Activated CD8-positive, alpha-beta T cell treated with anti-CD3 and anti-CD28 coated beads for 36 hours (primary cell): ENCODE measurements at regions not wholly inside any gene's neighbourhood (a gene's known extent, or its start where the extent isn't known, plus 50 kb on each side); places are given as distances from the start of the nearest gene placed in this dataset.

Experiments
- ATAC-seq: fragments of 200-7000 bp; cut with Tn5 transposase; one replicate; pipeline ENCODE4 v1.10.0; 2021; ENCODE audit warnings: mild to moderate bottlenecking, moderate library complexity
- CTCF ChIA-PET: fragments of 350-600 bp; sonication (Branson Sonifier 250); formaldehyde crosslinking; loops from one replicate; lab custom pipeline; 2021; ENCODE audit warnings: antibody characterized with exemption; lab: Charles Lee
- POLR2A ChIA-PET: fragments of 350-600 bp; sonication (Branson Sonifier 250); formaldehyde crosslinking; loops from one replicate; lab custom pipeline; 2021; ENCODE audit warnings: antibody characterized with exemption; lab: Charles Lee
- DNase-seq: peaks from one replicate; pipeline ENCODE4 v3.0.0-alpha.2; 2020
- H3K27ac Mint-ChIP-seq: one replicate; pipeline ENCODE4 v1.8.0; 2021; ENCODE audit warnings: mild to moderate bottlenecking, mixed read lengths
- H3K27me3 Mint-ChIP-seq: one replicate; pipeline ENCODE4 v1.8.0; 2021; ENCODE audit warnings: mixed read lengths
- H3K36me3 Mint-ChIP-seq: one replicate; pipeline ENCODE4 v1.8.0; 2021; ENCODE audit warnings: low read depth, mixed read lengths
- H3K4me1 Mint-ChIP-seq: one replicate; pipeline ENCODE4 v1.8.0; 2021; ENCODE audit warnings: low read depth, mixed read lengths
- H3K4me3 Mint-ChIP-seq: one replicate; pipeline ENCODE4 v1.8.0; 2021; ENCODE audit warnings: mild to moderate bottlenecking, moderate library complexity, mixed read lengths
- H3K9me3 Mint-ChIP-seq: one replicate; pipeline ENCODE4 v1.8.0; 2021; ENCODE audit warnings: mixed read lengths
- CTCF ChIP-seq: fragments of 200-600 bp; IDR thresholded peaks from one replicate; pipeline ENCODE4 v1.8.0; 2022; ENCODE audit warnings: antibody characterized with exemption, mild to moderate bottlenecking
- intact Hi-C: fragments of 100-400 bp; cut with micrococcal nuclease; formaldehyde crosslinking; loops from one replicate; pipeline ENCODE4 v1.10.0; 2022

DNA sequence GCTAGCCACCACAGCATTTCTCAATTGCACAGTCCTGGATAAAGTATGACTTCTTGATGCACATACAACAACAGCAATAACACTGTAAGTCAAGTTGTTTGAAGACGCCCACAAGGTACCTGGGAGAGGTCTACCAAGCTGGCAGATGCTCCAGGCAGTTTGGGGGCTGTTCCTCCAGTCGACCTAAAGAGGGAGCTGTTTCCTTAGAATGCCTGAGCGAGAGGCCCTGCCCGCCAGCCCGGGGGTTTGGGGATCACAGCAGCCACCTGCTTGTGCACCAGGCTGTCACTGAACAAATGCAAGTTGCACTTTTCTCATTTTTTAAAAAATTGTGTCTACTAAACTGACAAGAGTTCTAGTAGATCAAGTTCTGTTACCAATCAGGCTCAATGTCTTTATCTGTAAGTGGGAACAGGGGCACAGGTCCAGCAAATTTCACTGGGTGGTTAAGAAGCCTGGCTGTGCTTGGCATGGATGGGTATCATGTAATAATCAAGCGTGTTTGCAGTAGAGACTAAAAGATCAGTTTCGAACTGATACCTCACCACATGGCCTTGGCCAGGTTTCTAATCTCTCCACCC, 193.8 kb upstream of the ADO start:
- peak; percentile 86 for DNase-seq

GRCh38 chr10:62613424-62613823, 191.1 kb upstream of the ADO start:
- Mint-ChIP-seq H3K9me3 (peaks cover 3% of the 10 kb centered on the region), H3K4me3 (no peak overlapping the region), H3K27me3 (peaks cover 4% of the 10 kb centered on the region), H3K27ac (no peak overlapping the region), H3K36me3 (no peaks in the 10 kb centered on the region), H3K4me1 (peaks cover 49% of the 10 kb centered on the region)
- ATAC-seq (no peak), DNase-seq (no peak)
- intact Hi-C loops = loop anchor here (5.0 kb wide), 2 partner anchors 114 to 469 kb away; no protein-coding TSS in a partner anchor
- TF ChIP-seq CTCF = no peak
- POLR2A ChIA-PET = interaction anchor here (0.7 to 2.1 kb wide), 2 partner anchors 24 to 205 kb away, joined by 3 to 12 read pairs; no protein-coding TSS in a partner anchor
- CTCF ChIA-PET = interaction anchor here (1.4 to 8.3 kb wide), 5 partner anchors 19 to 544 kb away, joined by 3 to 128 read pairs (median 35); partner anchors contain the start of gene EGR2

More for the DNA sequence above, 193.8 kb upstream of the ADO start:
- Mint-ChIP-seq H3K27me3 (peaks cover 4% of the 10 kb centered on the region), H3K4me3 (no peak overlapping the region), H3K4me1 (peaks cover 40% of the 10 kb centered on the region), H3K9me3 (peaks cover 3% of the 10 kb centered on the region), H3K27ac (no peak overlapping the region), H3K36me3 (no peaks in the 10 kb centered on the region)
- peak; percentile 81 for ATAC-seq
- intact Hi-C loops = loop anchor here (2.0 to 5.0 kb wide), 4 partner anchors 70 to 472 kb away; partner anchors contain the start of gene EGR2
- CTCF ChIA-PET = interaction anchor here (0.6 to 8.3 kb wide), 52 partner anchors 9 to 550 kb away, joined by 3 to 128 read pairs (median 4); partner anchors contain the start of gene EGR2
- POLR2A ChIA-PET = interaction anchor here (0.9 to 2.0 kb wide), 6 partner anchors 70 to 218 kb away, joined by 3 to 10 read pairs (median 4); partner anchors contain the start of gene EGR2
- TF ChIP-seq CTCF = peak; percentile 87

DNA sequence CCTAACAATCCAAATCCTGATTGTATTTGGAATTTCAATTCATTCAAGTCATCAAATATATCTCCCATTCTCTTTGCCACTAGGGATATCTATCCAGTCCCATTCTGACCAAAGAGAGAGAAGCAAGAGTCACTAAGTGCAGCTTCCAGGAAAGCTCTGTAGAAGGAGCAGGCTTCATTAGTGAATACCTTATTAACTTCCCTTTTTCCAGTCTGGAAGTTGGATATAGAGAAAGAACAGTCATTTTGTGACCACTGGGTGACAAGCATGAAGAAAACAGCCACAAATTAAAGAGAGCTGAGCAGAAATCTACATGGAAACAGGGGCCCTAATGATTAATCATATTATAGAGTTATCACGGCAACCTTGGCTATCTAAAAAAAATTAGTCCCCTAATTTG, 190.7 kb upstream of the ADO start:
- Mint-ChIP-seq H3K27me3 (peaks cover 4% of the 10 kb centered on the region), H3K36me3 (no peaks in the 10 kb centered on the region), H3K4me1 (peaks cover 53% of the 10 kb centered on the region), H3K9me3 (peaks cover 3% of the 10 kb centered on the region), H3K4me3 (no peak overlapping the region), H3K27ac (no peak overlapping the region)
- POLR2A ChIA-PET = interaction anchor here (0.7 to 2.1 kb wide), 3 partner anchors 23 to 205 kb away, joined by 3 to 12 read pairs (median 4); no protein-coding TSS in a partner anchor
- no peak for DNase-seq
- CTCF ChIA-PET = interaction anchor here (1.7 to 8.3 kb wide), 4 partner anchors 20 to 544 kb away, joined by 5 to 128 read pairs (median 38); partner anchors contain the start of gene EGR2
- no peak for TF ChIP-seq CTCF
- intact Hi-C loops = loop anchor here (5.0 kb wide), 2 partner anchors 113 to 468 kb away; no protein-coding TSS in a partner anchor
- no peak for ATAC-seq

- peaks cover 4% of the 10 kb centered on the region for H3K27me3 Mint-ChIP-seq
- peak; percentile 65 for DNase-seq
- TF ChIP-seq CTCF = no peak
- intact Hi-C loops = loop anchor here (5.0 kb wide), 2 partner anchors 113 to 468 kb away; no protein-coding TSS in a partner anchor
- H3K27ac Mint-ChIP-seq = peak overlapping the region; percentile 60
- no peaks in the 10 kb centered on the region for H3K36me3 Mint-ChIP-seq
- peaks cover 3% of the 10 kb centered on the region for H3K9me3 Mint-ChIP-seq
- H3K4me3 Mint-ChIP-seq = no peak overlapping the region
- ATAC-seq = peak; percentile 84
- peaks cover 59% of the 10 kb centered on the region for H3K4me1 Mint-ChIP-seq
- ChIA-PET POLR2A (interaction anchor here (0.9 to 2.1 kb wide), 6 partner anchors 11 to 204 kb away, joined by 3 to 12 read pairs (median 4); no protein-coding TSS in a partner anchor), CTCF (interaction anchor here (1.4 to 8.3 kb wide), 5 partner anchors 14 to 543 kb away, joined by 3 to 128 read pairs (median 7); partner anchors contain the start of gene EGR2)
Measured at GRCh38 chr10:62614389-62615157, 189.9 kb upstream of the ADO start.
